ENCODE measurements at regions not wholly inside any gene's neighbourhood (a gene's known extent, or its start where the extent isn't known, plus 50 kb on each side); places are given as distances from the start of the nearest gene placed in this dataset.

GRCh38 chr15:47866446-47866845, 149.1 kb downstream of the SEMA6D start:
- TF ChIP-seq CTCF (conservative IDR thresholded peaks at IDR 0.05; ENCODE audit: low read length) = no peak
- no peak for TF ChIP-seq EZH2phosphoT487 (IDR thresholded peaks at IDR 0.05; ENCODE audit: borderline replicate concordance, low read depth, low read length)

Measured in OCI-LY7 (cell line).